ENCODE measurements at regions not wholly inside any gene's neighbourhood (a gene's known extent, or its start where the extent isn't known, plus 50 kb on each side); places are given as distances from the start of the nearest gene placed in this dataset.

DNA sequence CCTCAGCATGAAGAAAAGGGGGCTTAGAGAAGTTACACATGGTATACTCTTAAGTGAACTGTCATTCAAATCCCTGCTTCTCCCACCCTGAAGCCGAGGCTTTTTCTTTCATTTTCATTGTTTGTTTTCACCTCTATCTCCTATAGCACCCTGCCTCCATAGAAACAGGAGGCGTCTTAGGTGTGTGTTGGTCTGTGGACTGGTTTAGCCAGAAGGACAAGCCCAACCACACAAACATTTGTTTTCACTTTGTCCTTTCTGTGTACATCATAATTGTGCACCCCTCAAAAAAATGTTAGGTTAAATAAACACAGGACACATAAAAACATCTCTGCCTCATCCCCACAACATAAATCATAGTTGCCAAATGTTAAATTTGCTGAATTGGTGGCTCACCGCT, 73.3 kb upstream of the UBE2E2 start:
- TF ChIP-seq JUND (IDR thresholded peaks at IDR 0.05; ENCODE audit: low read length) (no peak), YY1 (IDR thresholded peaks at IDR 0.05; ENCODE audit: low read depth, low read length) (no peak), POLR2A (IDR thresholded peaks at IDR 0.05; ENCODE audit: control extremely low read depth in 1 of 2, low read depth in 2 of 2, low read length in 2 of 2) (no peak), GABPA (IDR thresholded peaks at IDR 0.05; ENCODE audit: borderline replicate concordance, insufficient read depth, low read length) (no peak)
- TF ChIP-seq, protein P1, sequence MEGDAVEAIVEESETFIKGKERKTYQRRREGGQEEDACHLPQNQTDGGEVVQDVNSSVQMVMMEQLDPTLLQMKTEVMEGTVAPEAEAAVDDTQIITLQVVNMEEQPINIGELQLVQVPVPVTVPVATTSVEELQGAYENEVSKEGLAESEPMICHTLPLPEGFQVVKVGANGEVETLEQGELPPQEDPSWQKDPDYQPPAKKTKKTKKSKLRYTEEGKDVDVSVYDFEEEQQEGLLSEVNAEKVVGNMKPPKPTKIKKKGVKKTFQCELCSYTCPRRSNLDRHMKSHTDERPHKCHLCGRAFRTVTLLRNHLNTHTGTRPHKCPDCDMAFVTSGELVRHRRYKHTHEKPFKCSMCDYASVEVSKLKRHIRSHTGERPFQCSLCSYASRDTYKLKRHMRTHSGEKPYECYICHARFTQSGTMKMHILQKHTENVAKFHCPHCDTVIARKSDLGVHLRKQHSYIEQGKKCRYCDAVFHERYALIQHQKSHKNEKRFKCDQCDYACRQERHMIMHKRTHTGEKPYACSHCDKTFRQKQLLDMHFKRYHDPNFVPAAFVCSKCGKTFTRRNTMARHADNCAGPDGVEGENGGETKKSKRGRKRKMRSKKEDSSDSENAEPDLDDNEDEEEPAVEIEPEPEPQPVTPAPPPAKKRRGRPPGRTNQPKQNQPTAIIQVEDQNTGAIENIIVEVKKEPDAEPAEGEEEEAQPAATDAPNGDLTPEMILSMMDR (IDR thresholded peaks at IDR 0.05; ENCODE audit: control extremely low read depth in 1 of 3, insufficient read depth in 1 of 3, low read depth in 1 of 3, low read length in 3 of 3) = no peak

Measured in H1 (cell line).